ENCODE measurements at regions not wholly inside any gene's neighbourhood (a gene's known extent, or its start where the extent isn't known, plus 50 kb on each side); places are given as distances from the start of the nearest gene placed in this dataset.

DNA sequence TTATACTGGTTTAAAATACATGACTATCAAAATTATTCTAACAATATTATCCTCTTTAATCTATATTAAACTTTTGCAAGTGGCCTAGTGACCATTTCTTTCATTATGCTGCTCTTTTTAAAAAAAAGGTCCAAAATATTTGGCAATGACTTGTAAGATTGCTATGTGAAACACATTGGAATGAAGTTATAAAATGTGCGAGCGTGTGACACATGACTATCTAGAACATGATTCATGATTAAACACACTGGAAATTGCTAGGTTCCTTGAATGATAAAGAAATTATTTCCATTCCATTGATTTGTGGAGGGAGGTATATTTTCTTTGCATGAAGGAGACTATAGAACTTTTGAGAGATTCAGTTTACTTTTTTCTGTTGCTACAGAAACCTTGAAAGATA lies 739.1 kb downstream of the DIAPH3 start:
- no peak for DNase-seq
- TF ChIP-seq, protein P1, sequence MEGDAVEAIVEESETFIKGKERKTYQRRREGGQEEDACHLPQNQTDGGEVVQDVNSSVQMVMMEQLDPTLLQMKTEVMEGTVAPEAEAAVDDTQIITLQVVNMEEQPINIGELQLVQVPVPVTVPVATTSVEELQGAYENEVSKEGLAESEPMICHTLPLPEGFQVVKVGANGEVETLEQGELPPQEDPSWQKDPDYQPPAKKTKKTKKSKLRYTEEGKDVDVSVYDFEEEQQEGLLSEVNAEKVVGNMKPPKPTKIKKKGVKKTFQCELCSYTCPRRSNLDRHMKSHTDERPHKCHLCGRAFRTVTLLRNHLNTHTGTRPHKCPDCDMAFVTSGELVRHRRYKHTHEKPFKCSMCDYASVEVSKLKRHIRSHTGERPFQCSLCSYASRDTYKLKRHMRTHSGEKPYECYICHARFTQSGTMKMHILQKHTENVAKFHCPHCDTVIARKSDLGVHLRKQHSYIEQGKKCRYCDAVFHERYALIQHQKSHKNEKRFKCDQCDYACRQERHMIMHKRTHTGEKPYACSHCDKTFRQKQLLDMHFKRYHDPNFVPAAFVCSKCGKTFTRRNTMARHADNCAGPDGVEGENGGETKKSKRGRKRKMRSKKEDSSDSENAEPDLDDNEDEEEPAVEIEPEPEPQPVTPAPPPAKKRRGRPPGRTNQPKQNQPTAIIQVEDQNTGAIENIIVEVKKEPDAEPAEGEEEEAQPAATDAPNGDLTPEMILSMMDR (IDR thresholded peaks at IDR 0.05; ENCODE audit: unreplicated experiment), result no peak
- Mint-ChIP-seq H3K36me3 (ENCODE audit: insufficient read depth, unreplicated experiment) (no peaks in the 10 kb centered on the region), H3K9me3 (ENCODE audit: low read depth, unreplicated experiment) (no peaks in the 10 kb centered on the region), H3K27me3 (ENCODE audit: unreplicated experiment) (no peaks in the 10 kb centered on the region), H3K4me3 (ENCODE audit: low read depth, unreplicated experiment) (no peak overlapping the region), H3K27ac (ENCODE audit: unreplicated experiment) (no peak overlapping the region), H3K4me1 (ENCODE audit: low read depth, unreplicated experiment) (no peaks in the 10 kb centered on the region)
- BruUV-seq (replicated peaks), result no TSS peak
- intact Hi-C loops (cut with micrococcal nuclease; ENCODE audit: unreplicated experiment), result no loop called here
- CTCF ChIA-PET, result no interaction called here

DNA sequence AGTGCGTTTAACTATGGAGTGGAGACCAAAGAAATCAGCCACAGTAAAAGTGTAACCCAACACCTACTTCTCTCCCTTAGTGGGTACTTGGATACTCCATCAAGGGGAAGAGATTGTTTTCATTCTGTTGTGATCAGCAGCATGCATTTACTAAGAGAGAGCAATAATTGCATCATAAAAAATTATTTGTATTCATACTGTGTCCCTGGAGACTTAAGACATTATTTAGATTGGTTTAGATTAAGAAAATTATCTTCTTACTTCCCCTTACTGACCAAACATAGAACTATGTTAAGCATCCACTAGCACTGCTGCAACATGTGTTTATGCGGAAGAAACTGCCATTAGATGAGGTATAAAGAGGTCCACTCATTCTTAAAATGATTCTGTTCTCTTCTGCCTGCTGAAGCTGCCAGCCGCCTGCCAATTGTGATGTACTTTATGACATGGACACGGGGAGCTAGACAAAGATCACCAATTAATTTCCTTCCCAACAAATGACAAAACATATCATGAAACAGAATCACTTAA lies 738.5 kb downstream of the DIAPH3 start:
- intact Hi-C loops (cut with micrococcal nuclease; ENCODE audit: unreplicated experiment), result no loop called here
- Mint-ChIP-seq H3K4me3 (ENCODE audit: low read depth, unreplicated experiment) (no peak overlapping the region), H3K9me3 (ENCODE audit: low read depth, unreplicated experiment) (no peaks in the 10 kb centered on the region), H3K36me3 (ENCODE audit: insufficient read depth, unreplicated experiment) (no peaks in the 10 kb centered on the region), H3K27me3 (ENCODE audit: unreplicated experiment) (no peaks in the 10 kb centered on the region), H3K27ac (ENCODE audit: unreplicated experiment) (no peak overlapping the region), H3K4me1 (ENCODE audit: low read depth, unreplicated experiment) (no peaks in the 10 kb centered on the region)
- CTCF ChIA-PET, result no interaction called here
- no peak for DNase-seq
- BruUV-seq (replicated peaks), result no TSS peak
- TF ChIP-seq, protein P1 (IDR thresholded peaks at IDR 0.05; ENCODE audit: unreplicated experiment), result no peak

DNA sequence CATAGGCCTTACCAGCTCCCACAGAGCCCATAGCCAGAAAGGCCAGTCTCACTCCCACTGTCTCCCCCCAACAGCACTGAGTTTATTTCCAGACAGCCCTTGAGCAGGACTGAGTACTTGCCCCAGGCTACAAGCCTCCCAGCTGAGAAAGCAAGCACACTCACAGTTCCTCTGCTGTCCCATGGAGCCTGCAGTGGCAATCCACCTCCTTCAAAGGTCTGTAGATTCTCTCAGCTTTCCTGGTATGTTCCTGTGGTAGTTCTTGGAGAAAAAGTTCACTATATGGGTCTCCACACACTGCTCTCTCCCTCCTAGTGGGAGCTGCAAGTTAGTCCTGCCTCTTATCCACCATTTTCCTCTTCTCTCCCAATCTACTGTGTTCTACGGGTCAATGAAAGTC lies 728.7 kb downstream of the DIAPH3 start:
- no TSS peak for BruUV-seq (replicated peaks)
- Mint-ChIP-seq H3K27ac (ENCODE audit: unreplicated experiment) (no peak overlapping the region), H3K9me3 (ENCODE audit: low read depth, unreplicated experiment) (no peaks in the 10 kb centered on the region), H3K4me1 (ENCODE audit: low read depth, unreplicated experiment) (no peaks in the 10 kb centered on the region), H3K36me3 (ENCODE audit: insufficient read depth, unreplicated experiment) (no peaks in the 10 kb centered on the region), H3K27me3 (ENCODE audit: unreplicated experiment) (no peaks in the 10 kb centered on the region), H3K4me3 (ENCODE audit: low read depth, unreplicated experiment) (no peak overlapping the region)
- DNase-seq, result no peak
- CTCF ChIA-PET, result interaction anchor here (0.6 kb wide), 1 partner anchor 516 kb away, joined by 3 read pairs; no protein-coding TSS in a partner anchor
- intact Hi-C loops (cut with micrococcal nuclease; ENCODE audit: unreplicated experiment), result no loop called here
- TF ChIP-seq, protein P1 (IDR thresholded peaks at IDR 0.05; ENCODE audit: unreplicated experiment), result no peak

DNA sequence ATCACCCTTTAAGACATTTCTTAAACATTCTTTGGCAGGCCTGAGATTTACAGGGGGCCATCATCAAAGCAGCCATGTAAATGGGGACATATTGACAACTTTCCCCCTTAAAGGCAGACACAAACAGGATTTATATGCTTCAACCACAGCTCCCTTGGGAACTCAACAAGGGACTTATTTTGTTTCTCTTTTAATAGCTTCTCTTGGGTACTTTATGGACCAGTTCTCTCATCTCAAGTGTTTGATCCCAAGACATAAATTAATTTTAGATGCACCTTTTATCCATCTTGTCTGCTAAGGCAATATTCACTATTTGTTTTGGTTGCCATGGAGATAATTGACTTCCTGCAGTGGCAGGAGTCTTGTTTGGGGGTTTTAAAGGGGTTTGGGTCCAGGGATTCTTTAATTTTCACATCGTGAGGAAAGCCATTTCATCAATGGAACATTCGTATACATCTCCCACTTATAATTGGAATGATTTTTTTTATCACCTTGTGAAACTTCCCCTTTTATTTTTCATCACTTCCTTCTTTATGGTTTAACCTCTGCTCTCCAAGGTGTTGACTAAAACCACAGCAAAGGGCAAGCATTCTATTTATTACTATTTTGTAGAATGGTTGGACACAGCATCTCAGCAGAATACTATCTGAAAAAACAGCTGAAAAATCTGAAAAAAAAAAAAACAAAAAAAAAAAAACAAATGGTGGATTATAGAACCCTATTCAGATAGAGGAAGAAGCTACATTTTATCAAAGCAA lies 726.0 kb downstream of the DIAPH3 start:
- Mint-ChIP-seq H3K27ac (ENCODE audit: unreplicated experiment) (no peak overlapping the region), H3K9me3 (ENCODE audit: low read depth, unreplicated experiment) (no peaks in the 10 kb centered on the region), H3K4me3 (ENCODE audit: low read depth, unreplicated experiment) (no peak overlapping the region), H3K36me3 (ENCODE audit: insufficient read depth, unreplicated experiment) (no peaks in the 10 kb centered on the region), H3K27me3 (ENCODE audit: unreplicated experiment) (no peaks in the 10 kb centered on the region), H3K4me1 (ENCODE audit: low read depth, unreplicated experiment) (no peaks in the 10 kb centered on the region)
- no TSS peak for BruUV-seq (replicated peaks)
- intact Hi-C loops (cut with micrococcal nuclease; ENCODE audit: unreplicated experiment), result no loop called here
- CTCF ChIA-PET, result no interaction called here
- no peak for DNase-seq
- TF ChIP-seq, protein P1 (IDR thresholded peaks at IDR 0.05; ENCODE audit: unreplicated experiment), result no peak
